HG02763 (cell line): ENCODE measurements at regions not wholly inside any gene's neighbourhood (a gene's known extent, or its start where the extent isn't known, plus 50 kb on each side); places are given as distances from the start of the nearest gene placed in this dataset.
"Not testable (repeated sequence)": the region's sequence is repeated elsewhere in the genome, so short reads cannot be mapped to it uniquely, and the experiment has no call there.

ENCODE experiments used
- ATAC-seq: cut with Tn5 transposase; IDR thresholded peaks from one replicate; pipeline ENCODE4 v1.9.1; 2021; ENCODE audit warnings: mild to moderate bottlenecking, moderate library complexity; ENCODE audit not compliant: unreplicated experiment

DNA sequence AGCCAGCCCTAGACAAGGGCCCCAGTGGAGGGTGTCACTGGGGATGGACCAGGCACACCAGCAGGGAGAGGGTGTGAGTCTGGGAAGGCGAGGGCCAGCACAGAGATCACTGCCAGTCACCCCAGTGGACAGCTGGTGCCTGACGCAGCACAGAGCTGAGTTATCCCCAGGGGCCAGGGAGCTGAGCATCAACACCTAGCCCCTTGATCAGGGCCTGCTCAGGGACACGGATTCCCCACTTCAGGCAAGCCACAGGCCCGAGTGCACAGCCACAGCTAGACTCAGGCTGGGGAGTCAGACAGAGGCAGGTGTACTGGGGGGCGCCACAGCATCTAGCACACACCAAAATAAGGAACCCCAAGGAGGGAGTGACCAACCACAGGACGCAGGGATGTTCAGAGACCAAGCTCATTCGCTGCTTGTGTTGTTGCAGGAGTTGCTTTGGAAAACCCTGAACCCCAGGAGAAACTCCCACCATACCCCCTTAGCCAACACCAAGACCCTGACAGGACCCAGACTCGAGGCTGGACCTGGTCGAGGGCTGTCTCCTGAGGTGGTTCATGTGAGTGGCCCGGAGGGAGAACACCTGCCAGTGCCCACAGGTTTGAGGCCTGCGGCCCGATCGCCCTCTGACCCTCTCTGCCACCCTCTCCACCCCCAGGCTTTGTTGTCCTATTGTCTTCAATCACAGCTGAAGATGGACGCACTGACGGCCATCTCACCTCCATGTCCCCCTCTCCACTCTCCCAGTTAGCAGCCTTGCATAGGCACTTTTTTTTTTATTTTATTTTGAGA is 146.8 kb downstream of the TPRA1 start:
- ATAC-seq, result no peak

DNA sequence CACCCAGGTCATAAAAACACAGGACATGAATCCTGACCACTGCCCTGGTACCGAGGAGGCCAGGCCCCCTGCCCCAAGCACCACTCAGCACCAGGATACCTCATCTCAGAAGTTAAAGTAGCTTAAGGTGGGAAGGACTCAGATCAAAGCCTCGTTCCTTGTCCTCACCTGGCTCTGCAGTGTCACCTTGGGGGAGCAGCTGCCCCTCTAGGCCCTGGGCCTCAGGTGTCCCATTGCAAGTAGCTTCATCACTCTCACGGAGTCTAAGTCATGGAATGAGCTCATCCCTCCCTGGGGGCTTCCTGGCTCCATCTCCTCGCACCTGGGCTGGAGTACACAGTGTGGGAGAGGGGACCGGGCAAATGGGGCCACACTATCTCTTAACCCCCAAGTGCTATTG is 148.0 kb downstream of the TPRA1 start:
- no peak for ATAC-seq

DNA sequence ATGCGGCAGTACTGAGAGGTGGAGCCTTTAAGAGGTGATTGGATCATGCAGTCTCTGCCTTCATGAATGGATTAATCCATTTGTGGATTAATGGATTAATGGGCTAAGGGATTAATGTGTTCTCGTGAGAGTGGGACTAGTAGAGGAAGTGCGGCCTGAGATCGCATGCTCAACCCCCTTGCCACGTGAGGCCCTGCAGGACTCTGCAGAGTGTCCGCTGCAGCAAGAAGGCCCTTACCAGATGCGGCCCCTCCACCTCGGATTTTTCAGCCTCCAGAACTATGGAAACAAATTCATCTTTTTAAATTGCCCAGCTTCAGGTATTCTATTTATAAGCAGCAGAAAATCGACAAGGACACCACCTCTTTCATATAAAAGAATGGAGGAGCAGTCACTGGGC is 148.8 kb downstream of the TPRA1 start:
- ATAC-seq, result no peak

DNA sequence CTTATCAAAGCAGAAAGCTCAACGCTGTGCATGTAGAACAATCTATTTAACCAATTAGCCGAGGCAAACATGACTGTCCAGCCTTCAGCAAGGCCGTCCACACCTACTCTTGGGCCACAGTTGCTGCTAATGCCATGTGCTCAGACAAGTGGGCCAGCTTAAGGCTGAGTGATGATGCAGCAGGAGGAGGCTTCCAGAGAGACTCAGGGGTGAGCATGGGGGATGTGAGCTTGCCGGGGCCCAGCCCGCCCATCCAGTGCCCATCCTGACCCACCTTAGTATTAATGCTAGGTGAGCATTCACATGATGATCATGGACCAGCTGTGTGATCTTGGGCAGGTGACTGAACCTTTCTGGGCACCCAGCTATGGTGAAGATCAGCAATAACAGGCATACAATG is 150.1 kb downstream of the TPRA1 start:
- ATAC-seq, result no peak

DNA sequence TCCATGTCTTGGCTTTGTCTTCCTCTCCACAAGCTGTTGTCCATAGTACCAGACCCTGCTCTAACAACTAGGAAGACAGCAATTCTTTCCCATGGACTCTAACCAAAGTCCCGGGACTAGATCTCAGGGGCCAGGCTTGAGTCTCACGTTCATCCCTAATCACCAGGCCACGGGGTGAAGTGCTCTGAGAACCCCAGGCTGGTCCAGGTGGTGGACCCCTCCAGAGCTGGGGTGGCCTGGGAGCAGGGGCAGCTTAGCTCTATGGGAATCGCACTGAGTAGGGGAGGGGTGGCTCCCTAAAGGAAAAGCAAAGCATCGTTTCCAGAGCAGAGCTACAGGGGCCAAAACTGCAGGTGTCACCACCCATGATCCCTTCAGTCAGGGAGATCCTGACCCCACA is 150.9 kb downstream of the TPRA1 start:
- no peak for ATAC-seq

DNA sequence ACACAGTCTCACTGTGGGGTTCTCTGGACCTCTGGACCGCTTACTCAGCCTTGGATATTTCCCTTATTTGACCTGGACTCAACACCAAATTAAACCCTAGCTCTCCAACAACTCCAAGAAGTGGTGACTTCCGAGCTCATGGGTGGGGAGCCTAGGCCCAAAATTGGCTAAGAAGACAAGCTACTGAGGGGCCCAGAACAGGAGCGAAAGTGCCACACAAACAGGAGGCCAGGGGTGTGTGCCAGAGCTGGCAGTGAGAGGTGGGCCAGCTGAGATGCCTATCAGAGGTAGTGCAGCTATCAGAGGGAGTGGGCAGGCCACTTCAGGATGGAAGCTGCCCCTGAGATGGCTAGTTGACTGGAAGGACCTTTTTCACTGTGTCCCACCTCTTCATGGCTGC is 151.1 kb upstream of the PRR20G start:
- no peak for ATAC-seq

- ATAC-seq, result no peak
These were observed 150.5 kb upstream of the PRR20G start for GRCh38 chr3:127438371-127438770.

DNA sequence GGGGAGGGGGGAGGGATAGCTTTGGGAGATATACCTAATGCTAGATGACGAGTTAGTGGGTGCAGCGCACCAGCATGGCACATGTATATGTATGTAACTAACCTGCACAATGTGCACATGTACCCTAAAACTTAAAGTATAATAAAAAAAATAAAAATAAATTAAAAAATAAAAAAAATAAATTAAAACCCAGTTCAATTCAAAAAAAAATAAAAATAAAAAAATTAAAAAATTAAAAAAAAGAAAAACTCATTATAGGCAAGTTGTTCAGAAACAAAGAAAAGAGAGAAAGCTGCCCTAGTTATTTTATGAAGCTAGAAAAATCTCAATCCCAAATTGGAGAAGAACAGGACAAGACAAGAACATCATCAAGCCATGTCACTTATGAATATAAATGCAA is 147.5 kb upstream of the PRR20G start:
- not testable (repeated sequence) for ATAC-seq

GRCh38 chr3:127431066-127431465 is 143.2 kb upstream of the PRR20G start:
- no peak for ATAC-seq

DNA sequence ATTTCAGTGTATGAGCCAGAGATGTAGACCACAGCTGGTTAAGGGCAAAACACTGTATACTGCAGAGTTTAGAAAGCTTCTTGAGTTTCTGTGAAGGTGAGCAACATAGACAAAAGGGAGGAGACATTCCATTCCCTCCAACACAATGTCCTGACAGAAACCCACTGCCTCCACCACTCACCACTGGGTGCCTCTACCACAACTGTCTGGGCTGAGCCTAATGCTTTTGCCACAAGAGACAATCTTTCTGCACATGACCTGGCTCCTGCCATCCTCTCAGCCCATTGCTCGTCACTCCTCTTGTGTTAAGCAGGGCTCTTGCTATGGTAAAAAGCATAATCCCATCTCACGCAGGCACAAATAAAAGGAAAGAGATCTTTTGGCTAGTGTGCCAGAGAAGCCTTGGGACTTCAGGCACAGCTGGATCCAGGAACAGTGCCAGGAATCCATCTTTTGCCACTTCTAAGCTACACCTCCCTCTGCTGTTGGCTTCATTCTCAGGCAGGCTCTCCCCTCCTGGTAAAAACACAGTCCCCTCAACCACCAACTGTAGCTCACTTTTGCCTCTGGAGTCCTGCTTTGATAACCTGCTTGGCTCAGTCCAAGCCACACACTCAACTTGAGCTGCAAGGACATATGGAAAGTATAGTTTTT is 140.6 kb upstream of the PRR20G start:
- ATAC-seq, result no peak

DNA sequence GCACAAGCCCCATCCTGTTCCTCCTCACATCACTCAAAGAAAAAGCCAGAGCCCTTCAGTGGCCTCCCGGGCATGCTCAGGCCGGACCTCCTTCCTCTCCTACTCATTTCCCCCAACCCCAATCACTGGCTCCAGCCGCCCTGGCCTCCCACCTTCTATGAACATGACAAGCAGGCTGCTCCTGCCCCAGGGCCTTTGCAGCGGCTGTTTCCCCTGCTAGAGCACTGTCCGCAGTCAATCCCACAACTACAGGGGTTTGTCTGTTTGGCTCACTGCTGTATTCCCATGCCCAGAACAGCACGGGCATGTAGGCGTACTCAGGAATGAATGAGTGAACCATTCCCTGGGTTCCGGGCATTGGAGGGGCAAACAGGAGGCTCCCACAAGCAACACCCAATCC is 139.8 kb upstream of the PRR20G start:
- ATAC-seq, result no peak

- no peak for ATAC-seq
These were observed 139.3 kb upstream of the PRR20G start for GRCh38 chr3:127427156-127427555.

- no peak for ATAC-seq
These were observed 138.8 kb upstream of the PRR20G start for GRCh38 chr3:127426444-127427153.

DNA sequence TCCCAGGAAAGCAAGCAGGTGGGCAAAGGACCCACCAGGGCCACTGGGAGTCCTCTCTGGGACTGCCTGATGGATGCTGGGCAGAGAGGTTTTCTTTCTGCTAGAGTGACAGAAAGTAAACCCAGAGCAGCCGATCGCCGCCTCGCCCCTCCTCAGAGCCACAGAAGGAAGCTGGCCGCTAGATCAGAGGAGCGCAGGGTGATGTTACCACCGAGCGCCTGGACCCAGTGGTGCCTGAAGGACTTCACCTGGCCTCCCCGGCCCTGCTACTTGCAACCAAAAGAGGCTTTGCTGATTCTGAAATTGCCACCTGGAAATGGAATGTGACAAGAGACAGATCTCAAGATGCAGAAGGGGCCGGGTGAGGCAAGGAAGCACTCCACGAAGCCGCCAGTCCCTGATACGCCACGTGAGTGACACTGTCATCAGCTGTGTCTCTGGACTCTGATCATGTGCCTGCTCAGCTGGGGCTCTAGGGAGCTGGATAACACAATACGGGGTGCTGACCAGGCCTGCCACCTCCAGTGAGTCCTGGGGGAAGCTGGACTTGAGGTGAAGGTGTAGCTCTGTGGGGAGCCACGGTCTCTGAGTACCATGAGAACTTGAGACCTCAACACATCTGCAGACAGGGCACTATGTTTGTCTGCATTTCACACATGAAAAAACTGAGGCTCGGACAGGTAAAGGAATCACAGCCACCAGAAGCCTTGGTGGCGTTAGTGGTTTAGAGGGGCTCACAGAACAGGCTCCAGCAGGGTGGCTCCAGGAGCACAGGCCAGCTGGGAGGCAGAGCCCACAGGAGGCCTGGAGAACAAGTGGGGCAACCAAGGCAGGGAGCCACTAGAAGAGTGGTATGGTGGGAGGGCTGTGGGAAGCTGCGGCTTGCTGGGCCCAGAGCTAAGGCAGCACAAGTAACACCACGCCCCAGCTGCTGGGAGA is 137.9 kb upstream of the PRR20G start:
- no peak for ATAC-seq

DNA sequence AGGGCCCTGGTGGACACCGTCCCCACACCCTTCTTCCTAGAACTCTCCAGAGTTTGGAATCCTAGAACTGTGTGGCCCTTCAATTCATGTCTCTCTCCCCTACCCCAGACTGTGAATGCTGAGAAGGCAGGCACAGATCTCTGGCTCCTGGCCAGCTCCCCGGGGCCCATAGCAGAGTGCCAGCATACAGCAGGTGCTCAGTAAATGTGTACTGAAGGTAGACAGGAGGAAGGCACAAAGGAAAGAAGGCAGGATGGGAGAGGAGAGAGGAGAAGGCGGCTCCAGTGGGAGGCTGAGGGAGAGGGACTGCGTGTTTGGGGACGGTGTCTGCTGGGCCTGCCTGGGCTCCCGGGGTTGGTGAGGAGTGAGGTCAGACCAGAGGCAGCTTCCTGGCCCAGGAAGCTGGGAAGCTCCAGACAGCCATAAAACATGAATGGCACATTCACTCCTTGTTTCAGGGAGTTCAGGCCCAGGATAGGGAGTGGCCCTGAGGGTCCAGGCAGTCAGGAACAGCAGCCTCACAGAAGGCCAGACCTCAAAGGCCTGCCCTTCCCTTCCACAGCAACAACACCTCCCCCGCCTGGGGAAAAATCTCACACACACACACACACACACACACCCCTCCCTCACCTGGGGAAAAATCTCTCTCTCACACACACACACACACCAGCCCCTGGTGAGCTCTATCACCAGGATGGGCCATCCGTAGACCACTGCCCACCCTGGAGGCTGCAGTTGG is 137.1 kb upstream of the PRR20G start:
- ATAC-seq, result no peak

DNA sequence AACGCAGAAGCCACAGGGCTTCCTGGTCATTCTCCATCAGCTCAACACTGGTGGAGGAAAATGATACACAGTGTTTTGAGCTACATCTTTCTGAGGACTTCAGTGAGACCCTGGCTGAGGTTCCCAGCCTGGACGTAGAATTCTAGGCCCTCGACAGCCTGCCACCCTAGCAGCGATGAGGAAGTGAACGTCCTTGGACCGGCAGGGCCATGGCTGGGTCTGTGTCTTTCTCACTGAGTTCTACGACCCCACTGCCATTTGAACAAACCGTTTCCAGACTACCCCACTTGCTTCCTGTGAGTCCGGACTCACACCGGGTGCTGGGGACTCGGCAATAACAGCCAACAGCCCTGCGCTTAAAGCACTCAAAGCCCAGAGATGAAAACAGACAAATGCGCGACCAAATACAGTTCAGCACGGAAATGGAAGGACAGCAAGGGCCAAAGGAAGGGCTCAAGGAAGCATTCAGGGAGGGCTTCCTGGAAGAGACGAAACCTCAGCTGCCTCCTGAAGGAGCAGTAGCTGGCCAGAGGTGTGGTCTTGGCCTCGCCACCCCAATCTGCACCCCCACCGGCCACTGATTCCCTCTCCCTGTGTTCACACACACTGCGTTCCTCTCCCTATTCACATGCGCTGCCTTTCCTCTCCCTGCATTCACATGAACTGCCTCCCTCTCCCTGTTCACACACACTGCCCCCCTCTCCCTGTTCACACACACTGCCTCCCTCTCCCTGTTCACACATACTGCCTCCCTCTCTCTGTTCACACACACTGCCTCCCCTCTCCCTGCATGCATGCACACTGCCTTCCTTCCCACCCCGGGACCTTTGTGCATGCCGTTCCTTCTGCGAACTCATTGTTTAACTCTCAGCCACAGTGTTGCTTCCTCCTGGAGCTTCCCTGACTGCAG is 136.3 kb upstream of the PRR20G start:
- ATAC-seq, result no peak

GRCh38 chr3:127422663-127423375 is 135.0 kb upstream of the PRR20G start:
- ATAC-seq, result no peak

GRCh38 chr3:127421943-127422662 is 134.3 kb upstream of the PRR20G start:
- no peak for ATAC-seq
